Loucy (cell line): ENCODE measurements at regions not wholly inside any gene's neighbourhood (a gene's known extent, or its start where the extent isn't known, plus 50 kb on each side); places are given as distances from the start of the nearest gene placed in this dataset.

Source experiments
- CTCF ChIP-seq: fragments of 200-600 bp; sonication (generic); conservative IDR thresholded peaks from 2 replicates; pipeline ENCODE4 v1.5.1; 2014; ENCODE audit warnings: mild to moderate bottlenecking, antibody characterized with exemption, low read length
- EZH2phosphoT487 ChIP-seq: fragments of 200-600 bp; IDR thresholded peaks from 2 replicates; pipeline ENCODE4 v1.6.1; 2018; ENCODE audit warnings: antibody characterized with exemption, mild to moderate bottlenecking, moderate library complexity, borderline replicate concordance

DNA sequence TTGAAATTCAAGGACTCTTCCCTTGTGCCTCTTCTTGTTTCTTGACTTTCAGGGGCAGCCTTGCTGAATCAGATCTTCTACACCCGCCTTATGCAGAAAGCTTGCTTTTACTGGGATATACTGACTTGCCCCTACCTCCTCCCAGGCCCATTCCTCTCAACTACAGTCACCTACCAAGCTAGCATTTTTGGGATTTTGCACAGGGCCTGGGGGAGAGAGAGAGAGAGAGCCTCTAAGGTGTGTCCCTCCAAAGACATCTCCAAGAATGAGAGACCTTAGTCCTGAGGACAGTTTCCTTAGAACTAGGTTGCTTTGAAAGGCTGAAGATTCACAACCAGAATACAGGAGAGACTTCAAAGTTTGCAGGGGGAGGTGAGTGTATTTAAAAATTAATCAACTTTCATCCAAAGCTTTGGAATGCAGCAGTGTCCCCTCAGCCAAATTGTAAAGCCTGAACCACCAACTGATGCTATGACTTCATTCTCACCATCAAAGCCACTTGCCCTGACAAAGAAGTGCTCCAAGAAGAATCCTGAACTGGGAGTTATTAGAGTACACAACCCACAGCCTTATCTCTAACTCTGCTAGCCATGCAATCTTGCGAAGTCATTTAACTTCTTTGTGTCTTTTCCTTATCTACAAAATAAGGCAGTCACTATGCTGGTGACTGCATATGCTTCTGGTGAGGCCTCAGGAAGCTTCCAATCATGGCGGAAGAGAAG lies 96.1 kb upstream of the EGLN3 start:
- TF ChIP-seq CTCF (no peak), EZH2phosphoT487 (no peak)
